ENCODE measurements at regions not wholly inside any gene's neighbourhood (a gene's known extent, or its start where the extent isn't known, plus 50 kb on each side); places are given as distances from the start of the nearest gene placed in this dataset.

- H3K4me3 ChIP-seq (ENCODE audit: insufficient read depth, low read depth, low read length): peak overlapping the region; percentile 9; the same call in 1 of the 2 replicates
These were observed 50.7 kb upstream of the PNMA8B start for GRCh38 chr19:46546194-46546896.

GRCh38 chr19:46550684-46551083 lies 50.4 kb upstream of the CALM3 start:
- Histone ChIP-seq H3K36me3 (replicated peaks; ENCODE audit: control insufficient read depth, insufficient read depth, low read length) (no peaks in the 10 kb centered on the region), H3K27me3 (ENCODE audit: control insufficient read depth, insufficient read depth, low read length) (no peaks in the 10 kb centered on the region), H3K4me3 (ENCODE audit: insufficient read depth, low read depth, low read length) (no peak overlapping the region)
- DNase-seq: no peak

More at GRCh38 chr19:46546194-46546896, 50.7 kb upstream of the PNMA8B start:
- peak; percentile 79 for DNase-seq
- Histone ChIP-seq H3K36me3 (replicated peaks; ENCODE audit: control insufficient read depth, insufficient read depth, low read length) (no peaks in the 10 kb centered on the region), H3K27me3 (ENCODE audit: control insufficient read depth, insufficient read depth, low read length) (no peaks in the 10 kb centered on the region)

GRCh38 chr19:46551164-46551563 lies 50.0 kb upstream of the CALM3 start:
- Histone ChIP-seq H3K4me3 (ENCODE audit: insufficient read depth, low read depth, low read length) (no peak overlapping the region), H3K36me3 (replicated peaks; ENCODE audit: control insufficient read depth, insufficient read depth, low read length) (no peaks in the 10 kb centered on the region), H3K27me3 (ENCODE audit: control insufficient read depth, insufficient read depth, low read length) (no peaks in the 10 kb centered on the region)
- no peak for DNase-seq
